Omental fat pad (tissue), 3 donors: ENCODE measurements at regions not wholly inside any gene's neighbourhood (a gene's known extent, or its start where the extent isn't known, plus 50 kb on each side); places are given as distances from the start of the nearest gene placed in this dataset.

ENCODE experiments used
- ATAC-seq: fragments of 150-250 bp; one replicate; pipeline ENCODE4 v1.9.1; 2016; ENCODE audit warnings: mild to moderate bottlenecking, moderate library complexity; ENCODE audit not compliant: low FRiP score
- DNase-seq: peaks from one replicate; pipeline ENCODE4 v3.0.0-alpha.2; 2019; ENCODE audit warnings: low spot score
- CTCF ChIP-seq, 3 donors: fragments of 450-650 bp; IDR thresholded peaks; one replicate each; pipeline ENCODE4 v1.5.1; 2016 to 2017; ENCODE audit warnings: antibody characterized with exemption in 3 of 3, mild to moderate bottlenecking in 3 of 3, moderate library complexity in 2 of 3

- ATAC-seq: no peak
- no peak for DNase-seq
- TF ChIP-seq CTCF (IDR thresholded peaks at IDR 0.05): no peak
These were observed 61.1 kb upstream of the ZFP64 start for GRCh38 chr20:52252664-52253063.

GRCh38 chr20:52251827-52252226, 60.2 kb upstream of the ZFP64 start:
- DNase-seq (no peak), ATAC-seq (no peak)
- TF ChIP-seq CTCF (IDR thresholded peaks at IDR 0.05): no peak

GRCh38 chr20:52251136-52251700, 59.6 kb upstream of the ZFP64 start:
- no peak for TF ChIP-seq CTCF (IDR thresholded peaks at IDR 0.05)
- ATAC-seq (no peak), DNase-seq (no peak)

- TF ChIP-seq CTCF (IDR thresholded peaks at IDR 0.05): no peak
- no peak for ATAC-seq
- DNase-seq: no peak
These were observed 56.0 kb upstream of the ZFP64 start for GRCh38 chr20:52247548-52247947.

- DNase-seq (no peak), ATAC-seq (no peak)
- TF ChIP-seq CTCF (IDR thresholded peaks at IDR 0.05): no peak
These were observed 54.8 kb upstream of the ZFP64 start for GRCh38 chr20:52246366-52246765.

GRCh38 chr20:52244702-52245101, 53.1 kb upstream of the ZFP64 start:
- TF ChIP-seq CTCF (IDR thresholded peaks at IDR 0.05): no peak
- ATAC-seq (no peak), DNase-seq (no peak)
